Mucosa of rectum (tissue), 2 donors: ENCODE measurements at regions not wholly inside any gene's neighbourhood (a gene's known extent, or its start where the extent isn't known, plus 50 kb on each side); places are given as distances from the start of the nearest gene placed in this dataset.

ENCODE experiments used
- H3K27ac ChIP-seq, 2 donors: one replicate each; pipeline ENCODE4 v1.7.0; 2013; ENCODE audit warnings: inconsistent platforms in 2 of 2, low read depth in 2 of 2, low read length in 2 of 2
- H3K27me3 ChIP-seq, 2 donors: one replicate each; pipeline ENCODE4 v1.7.0; 2013; ENCODE audit warnings: low read length in 2 of 2; ENCODE audit not compliant: control insufficient read depth in 2 of 2, insufficient read depth in 2 of 2
- H3K36me3 ChIP-seq, 2 donors: one replicate each; pipeline ENCODE4 v1.7.0; 2013; ENCODE audit warnings: low read length in 2 of 2; ENCODE audit not compliant: control insufficient read depth in 2 of 2, insufficient read depth in 2 of 2
- H3K4me1 ChIP-seq, 2 donors: one replicate each; pipeline ENCODE4 v1.7.0; 2013; ENCODE audit warnings: low read length in 2 of 2, mild to moderate bottlenecking in 1 of 2; ENCODE audit not compliant: control insufficient read depth in 2 of 2, insufficient read depth in 2 of 2
- H3K4me3 ChIP-seq, 2 donors: one replicate each; pipeline ENCODE4 v1.7.0; 2013; ENCODE audit warnings: low read length in 2 of 2
- H3K9ac ChIP-seq, 2 donors: one replicate each; pipeline ENCODE4 v1.7.0; 2013; ENCODE audit warnings: low read length in 2 of 2, low read depth in 1 of 2, mild to moderate bottlenecking in 1 of 2
- H3K9me3 ChIP-seq, 2 donors: one replicate each; pipeline ENCODE4 v1.7.0; 2013; ENCODE audit warnings: low read length in 2 of 2; ENCODE audit not compliant: control insufficient read depth in 2 of 2
- donor health status: healthy.
- donor health status: Normal muscosa, but diverticular disease.

GRCh38 chr2:2916621-2917020 is 461.0 kb downstream of the EIPR1 start:
- Histone ChIP-seq H3K9ac (no peak overlapping the region), H3K4me1 (no peaks in the 10 kb centered on the region), H3K27me3 (no peaks in the 10 kb centered on the region), H3K27ac (no peak overlapping the region), H3K4me3 (no peak overlapping the region), H3K36me3 (no peaks in the 10 kb centered on the region), H3K9me3 (peaks cover 0 to 2% of the 10 kb centered on the region in 2 donors)

- H3K27me3 ChIP-seq: no peaks in the 10 kb centered on the region
- no peaks in the 10 kb centered on the region for H3K4me1 ChIP-seq
- peaks cover 0 to 2% of the 10 kb centered on the region in 2 donors for H3K9me3 ChIP-seq
- H3K9ac ChIP-seq: no peak overlapping the region
- no peak overlapping the region for H3K4me3 ChIP-seq
- no peak overlapping the region for H3K27ac ChIP-seq
- H3K36me3 ChIP-seq: no peaks in the 10 kb centered on the region
Measured at GRCh38 chr2:2914252-2914651, 463.4 kb downstream of the EIPR1 start.

- Histone ChIP-seq H3K4me1 (no peaks in the 10 kb centered on the region), H3K27ac (no peak overlapping the region), H3K36me3 (no peaks in the 10 kb centered on the region), H3K4me3 (no peak overlapping the region), H3K27me3 (no peaks in the 10 kb centered on the region), H3K9me3 (peaks cover 0 to 2% of the 10 kb centered on the region in 2 donors), H3K9ac (no peak overlapping the region)
Measured at GRCh38 chr2:2913601-2914120, 464.0 kb downstream of the EIPR1 start.

- Histone ChIP-seq H3K9me3 (peaks cover 0 to 2% of the 10 kb centered on the region in 2 donors), H3K9ac (no peak overlapping the region), H3K27ac (no peak overlapping the region), H3K4me1 (no peaks in the 10 kb centered on the region), H3K4me3 (no peak overlapping the region), H3K27me3 (no peaks in the 10 kb centered on the region), H3K36me3 (no peaks in the 10 kb centered on the region)
Measured at GRCh38 chr2:2912731-2913130, 464.9 kb downstream of the EIPR1 start.

GRCh38 chr2:2912293-2912692 is 465.3 kb downstream of the EIPR1 start:
- H3K4me1 ChIP-seq: no peaks in the 10 kb centered on the region
- H3K27ac ChIP-seq: no peak overlapping the region
- peaks cover 0 to 2% of the 10 kb centered on the region in 2 donors for H3K9me3 ChIP-seq

GRCh38 chr2:2910259-2910658 is 467.4 kb downstream of the EIPR1 start:
- Histone ChIP-seq H3K4me3 (no peak overlapping the region), H3K4me1 (no peaks in the 10 kb centered on the region), H3K9me3 (no peaks in the 10 kb centered on the region), H3K27ac (no peak overlapping the region), H3K9ac (no peak overlapping the region), H3K27me3 (no peaks in the 10 kb centered on the region), H3K36me3 (no peaks in the 10 kb centered on the region)

More at GRCh38 chr2:2912293-2912692, 465.3 kb downstream of the EIPR1 start:
- Histone ChIP-seq H3K36me3 (no peaks in the 10 kb centered on the region), H3K27me3 (no peaks in the 10 kb centered on the region), H3K9ac (no peak overlapping the region), H3K4me3 (no peak overlapping the region)

- Histone ChIP-seq H3K27me3 (no peaks in the 10 kb centered on the region), H3K4me1 (no peaks in the 10 kb centered on the region), H3K4me3 (no peak overlapping the region), H3K27ac (no peak overlapping the region), H3K36me3 (no peaks in the 10 kb centered on the region), H3K9me3 (no peaks in the 10 kb centered on the region), H3K9ac (no peak overlapping the region)
Measured at GRCh38 chr2:2909086-2910035, 468.3 kb downstream of the EIPR1 start.

- Histone ChIP-seq H3K36me3 (no peaks in the 10 kb centered on the region), H3K4me1 (no peaks in the 10 kb centered on the region), H3K4me3 (no peak overlapping the region), H3K27ac (no peak overlapping the region), H3K9me3 (no peaks in the 10 kb centered on the region), H3K9ac (no peak overlapping the region), H3K27me3 (no peaks in the 10 kb centered on the region)
Measured at GRCh38 chr2:2906091-2906490, 471.5 kb downstream of the EIPR1 start.

GRCh38 chr2:2904721-2905350 is 472.8 kb downstream of the EIPR1 start:
- Histone ChIP-seq H3K27me3 (no peaks in the 10 kb centered on the region), H3K9me3 (no peaks in the 10 kb centered on the region), H3K4me3 (no peak overlapping the region), H3K36me3 (no peaks in the 10 kb centered on the region), H3K27ac (no peak overlapping the region), H3K9ac (no peak overlapping the region), H3K4me1 (no peaks in the 10 kb centered on the region)
